NT2/D1 (cell line): ENCODE measurements at regions not wholly inside any gene's neighbourhood (a gene's known extent, or its start where the extent isn't known, plus 50 kb on each side); places are given as distances from the start of the nearest gene placed in this dataset.

Source experiments
- DNase-seq: peaks from one replicate; pipeline ENCODE4 v3.0.0-alpha.2; 2011; ENCODE audit warnings: low read depth, low spot score
- H3K27me3 ChIP-seq: 2 replicates; pipeline ENCODE4 v1.6.0; 2011; ENCODE audit warnings: mild to moderate bottlenecking; ENCODE audit not compliant: insufficient read length, insufficient read depth
- H3K36me3 ChIP-seq: 2 replicates; pipeline ENCODE4 v1.6.1; 2011; ENCODE audit warnings: mild to moderate bottlenecking, low read length, mixed read lengths; ENCODE audit not compliant: insufficient read depth, insufficient read length
- H3K4me1 ChIP-seq: 2 replicates; pipeline ENCODE4 v1.5.1; 2011; ENCODE audit not compliant: insufficient read depth, insufficient read length
- H3K4me3 ChIP-seq: 2 replicates; pipeline ENCODE4 v1.5.1; 2011; ENCODE audit warnings: low read depth; ENCODE audit not compliant: insufficient read length
- H3K9ac ChIP-seq: 2 replicates; pipeline ENCODE4 v1.6.0; 2011; ENCODE audit warnings: low read depth; ENCODE audit not compliant: insufficient read length
- H3K9me3 ChIP-seq: 2 replicates; pipeline ENCODE4 v1.5.1; 2011; ENCODE audit warnings: mild to moderate bottlenecking, low read length; ENCODE audit not compliant: insufficient read depth
- SUZ12 ChIP-seq: IDR thresholded peaks from 2 replicates; pipeline ENCODE4 v1.6.1; 2011; ENCODE audit not compliant: insufficient read length, insufficient read depth; ENCODE audit errors: extremely low read depth
- YY1 ChIP-seq: IDR thresholded peaks from 2 replicates; pipeline ENCODE4 v1.6.1; 2011; ENCODE audit not compliant: insufficient read length, insufficient read depth
- ZNF274 ChIP-seq: IDR thresholded peaks from 2 replicates; pipeline ENCODE4 v1.6.1; 2011; ENCODE audit warnings: mild to moderate bottlenecking, low read depth, low read length

- no peaks in the 10 kb centered on the region for H3K36me3 ChIP-seq
- no peak for DNase-seq
- peaks cover 3% of the 10 kb centered on the region for H3K4me1 ChIP-seq
- peaks cover 7% of the 10 kb centered on the region; the same call in 1 of the 2 replicates for H3K9me3 ChIP-seq
- no peak overlapping the region for H3K9ac ChIP-seq
- H3K4me3 ChIP-seq = no peak overlapping the region
- TF ChIP-seq ZNF274 (no peak), YY1 (no peak), SUZ12 (no peak)
- H3K27me3 ChIP-seq = no peaks in the 10 kb centered on the region
These were observed 76.8 kb upstream of the LHX5 start for GRCh38 chr12:113548467-113548866.

GRCh38 chr12:113546916-113547863 is 75.5 kb upstream of the LHX5 start:
- peak overlapping the region; percentile 15 for H3K9ac ChIP-seq
- no peaks in the 10 kb centered on the region for H3K27me3 ChIP-seq
- no peak overlapping the region for H3K4me3 ChIP-seq
- H3K36me3 ChIP-seq = no peaks in the 10 kb centered on the region
- no peak for TF ChIP-seq SUZ12
- TF ChIP-seq YY1 = no peak
- no peak for TF ChIP-seq ZNF274
- peaks cover 3% of the 10 kb centered on the region for H3K4me1 ChIP-seq
- DNase-seq = no peak
- peaks cover 7% of the 10 kb centered on the region; the same call in 1 of the 2 replicates for H3K9me3 ChIP-seq

DNA sequence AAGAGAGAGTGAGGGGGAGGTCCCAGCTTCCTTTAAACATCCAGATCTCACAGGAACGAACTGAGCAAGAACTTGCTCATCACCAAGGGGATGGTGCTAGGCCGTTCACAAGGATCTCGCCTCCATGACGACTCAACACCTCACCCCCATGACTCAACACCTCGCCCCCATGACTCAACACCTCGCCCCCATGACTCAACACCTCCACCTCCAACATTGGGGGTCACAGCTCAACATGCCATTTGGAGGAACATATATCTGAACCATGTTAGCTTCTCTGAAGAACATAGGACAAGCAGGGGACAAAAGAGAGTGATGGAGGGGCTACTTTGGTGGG is 66.0 kb upstream of the LHX5 start:
- Histone ChIP-seq H3K36me3 (no peaks in the 10 kb centered on the region), H3K4me3 (no peak overlapping the region), H3K27me3 (peaks cover 9% of the 10 kb centered on the region), H3K4me1 (peaks cover 4% of the 10 kb centered on the region), H3K9me3 (peaks cover 9% of the 10 kb centered on the region; the same call in 1 of the 2 replicates), H3K9ac (no peak overlapping the region)
- no peak for TF ChIP-seq ZNF274
- TF ChIP-seq YY1 = no peak
- TF ChIP-seq SUZ12 = no peak
- no peak for DNase-seq

GRCh38 chr12:113537046-113537750 is 65.5 kb upstream of the LHX5 start:
- Histone ChIP-seq H3K4me1 (peaks cover 4% of the 10 kb centered on the region), H3K36me3 (no peaks in the 10 kb centered on the region), H3K9ac (no peak overlapping the region), H3K9me3 (peaks cover 9% of the 10 kb centered on the region; the same call in 1 of the 2 replicates), H3K27me3 (peaks cover 9% of the 10 kb centered on the region), H3K4me3 (no peak overlapping the region)
- DNase-seq = no peak
- no peak for TF ChIP-seq YY1
- TF ChIP-seq SUZ12 = no peak
- no peak for TF ChIP-seq ZNF274

GRCh38 chr12:113535100-113535499 is 63.4 kb upstream of the LHX5 start:
- Histone ChIP-seq H3K9ac (no peak overlapping the region), H3K36me3 (no peaks in the 10 kb centered on the region), H3K4me3 (no peak overlapping the region), H3K9me3 (peaks cover 18% of the 10 kb centered on the region; the same call in 1 of the 2 replicates), H3K4me1 (peaks cover 4% of the 10 kb centered on the region), H3K27me3 (no peaks in the 10 kb centered on the region)
- no peak for TF ChIP-seq YY1
- no peak for TF ChIP-seq SUZ12
- no peak for TF ChIP-seq ZNF274
- DNase-seq = no peak

DNA sequence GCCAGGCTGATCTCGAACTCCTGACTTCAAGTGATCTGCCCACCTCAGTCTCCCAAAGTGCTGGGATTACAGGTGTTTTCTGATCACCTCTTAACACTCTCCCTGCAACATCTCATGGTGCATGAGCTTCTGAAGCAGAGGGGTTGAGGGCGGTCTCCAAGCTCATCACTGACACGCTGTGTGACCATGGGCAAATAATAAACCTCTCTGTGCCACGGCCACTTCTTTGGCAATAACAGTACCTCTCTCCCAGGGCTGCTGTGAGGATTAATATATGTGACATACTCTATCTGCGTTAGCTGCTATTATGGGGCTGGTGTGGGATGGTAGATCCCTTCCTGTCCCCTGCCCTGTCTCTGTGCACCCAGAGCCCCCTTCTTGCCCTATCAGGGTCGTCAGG is 62.9 kb upstream of the LHX5 start:
- no peak overlapping the region for H3K9ac ChIP-seq
- no peak overlapping the region for H3K4me3 ChIP-seq
- H3K27me3 ChIP-seq = no peaks in the 10 kb centered on the region
- peaks cover 20% of the 10 kb centered on the region; the same call in 1 of the 2 replicates for H3K9me3 ChIP-seq
- TF ChIP-seq YY1 (no peak), ZNF274 (no peak), SUZ12 (no peak)
- no peak for DNase-seq
- H3K4me1 ChIP-seq = peaks cover 4% of the 10 kb centered on the region
- no peaks in the 10 kb centered on the region for H3K36me3 ChIP-seq

DNA sequence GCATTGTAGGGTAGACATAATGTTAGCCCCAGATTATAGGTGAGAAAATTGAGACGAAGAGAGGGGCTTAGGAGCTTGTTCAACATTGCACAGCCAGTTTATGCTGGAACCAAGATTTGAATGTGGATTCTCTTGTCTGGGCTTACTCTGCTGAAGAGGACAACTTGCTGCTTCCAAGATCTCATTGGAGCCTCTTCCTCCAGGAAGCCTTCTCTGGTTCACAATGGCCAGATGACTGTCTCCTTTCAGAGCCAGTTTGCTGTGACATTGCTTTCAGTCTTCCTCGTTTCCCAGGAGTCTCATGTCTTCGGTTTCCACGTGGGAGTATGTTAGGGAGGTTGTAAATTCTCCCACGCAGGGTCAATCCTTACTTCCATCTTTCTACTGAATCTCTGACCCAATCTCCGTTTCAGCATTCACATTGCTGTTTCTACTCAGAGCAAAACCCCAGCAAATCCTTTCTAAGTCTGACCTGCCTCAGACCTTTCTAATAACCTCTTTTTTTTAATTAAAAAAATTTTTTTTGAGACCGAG is 62.2 kb upstream of the LHX5 start:
- Histone ChIP-seq H3K9ac (no peak overlapping the region), H3K4me1 (peaks cover 4% of the 10 kb centered on the region), H3K4me3 (no peak overlapping the region), H3K27me3 (no peaks in the 10 kb centered on the region), H3K36me3 (no peaks in the 10 kb centered on the region), H3K9me3 (peaks cover 20% of the 10 kb centered on the region; the same call in 1 of the 2 replicates)
- no peak for DNase-seq
- TF ChIP-seq YY1 (no peak), ZNF274 (no peak), SUZ12 (no peak)
